Hematopoietic multipotent progenitor cell treated with erythropoietin and hydrocortisone succinate and interleukin-3 and kit ligand, for 8 days (in vitro differentiated cells): ENCODE measurements at regions not wholly inside any gene's neighbourhood (a gene's known extent, or its start where the extent isn't known, plus 50 kb on each side); places are given as distances from the start of the nearest gene placed in this dataset.
"Not testable (repeated sequence)": the region's sequence is repeated elsewhere in the genome, so short reads cannot be mapped to it uniquely, and the experiment has no call there.

Source experiments
- DNase-seq: peaks from one replicate; pipeline ENCODE4 v3.0.0-alpha.2; 2015

- DNase-seq: peak; percentile 69
These were observed 91.1 kb upstream of the TBCA start for GRCh38 chr5:77867194-77867691.

DNA sequence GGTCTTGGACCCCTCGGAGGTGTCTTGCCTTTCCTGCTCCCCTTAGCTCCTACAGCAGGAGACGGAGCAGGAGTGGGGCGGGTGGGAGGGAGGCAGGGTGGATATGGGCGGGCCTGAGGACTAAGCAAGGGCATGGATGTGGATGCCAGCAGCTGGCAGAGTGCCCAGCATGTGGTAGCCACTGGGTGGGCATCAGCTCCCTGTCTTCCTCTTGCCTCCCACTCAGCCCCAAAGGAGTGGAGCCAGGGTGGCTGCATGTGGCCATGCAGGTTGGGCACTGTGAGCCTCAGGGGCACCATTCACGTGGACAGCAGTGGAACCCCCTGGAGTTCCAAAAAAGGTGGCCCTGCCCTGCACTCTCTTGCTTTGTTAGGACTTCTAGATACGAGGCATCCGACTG, 90.1 kb upstream of the TBCA start:
- DNase-seq: no peak

GRCh38 chr5:77864997-77865396, 88.9 kb upstream of the TBCA start:
- DNase-seq: no peak

DNA sequence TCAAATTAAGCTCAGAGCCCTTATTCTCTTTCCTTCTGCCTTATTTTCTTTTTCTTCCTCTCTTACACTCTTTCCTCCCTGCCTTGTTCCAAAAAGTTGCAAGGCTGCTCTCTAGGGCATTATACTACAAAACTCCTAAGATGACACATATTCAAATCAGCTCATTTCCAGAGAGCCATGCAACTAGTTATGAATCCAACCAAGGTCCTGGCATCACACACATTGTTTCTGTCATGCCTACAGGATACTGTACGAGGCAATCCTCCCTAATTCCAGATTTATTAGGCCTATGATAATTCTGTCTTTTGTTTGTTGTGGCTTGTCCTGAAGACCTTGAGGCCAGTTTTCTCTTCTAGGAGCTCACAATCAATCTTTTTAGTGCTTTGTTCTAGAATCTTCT, 87.0 kb upstream of the TBCA start:
- no peak for DNase-seq

- DNase-seq: no peak
These were observed 85.4 kb upstream of the TBCA start for GRCh38 chr5:77861576-77861975.

DNA sequence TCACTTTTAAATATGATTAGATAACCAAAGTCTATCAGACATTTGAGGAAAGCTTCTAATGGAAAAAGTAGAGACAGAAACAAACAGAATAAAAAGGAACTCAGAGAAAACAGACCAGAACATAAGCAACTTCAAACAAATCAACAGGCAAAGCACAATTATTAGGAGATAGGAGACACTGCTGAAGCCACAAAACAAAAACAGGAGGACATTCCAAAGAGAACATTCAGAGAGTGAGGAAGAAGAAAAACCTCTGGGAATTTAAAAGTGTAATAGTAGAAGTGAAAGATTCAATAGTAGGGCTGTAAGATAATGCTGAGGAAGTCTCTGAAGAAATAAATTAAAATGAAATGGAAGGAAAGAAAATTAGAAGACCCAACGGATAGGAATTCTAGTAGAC, 83.2 kb upstream of the TBCA start:
- no peak for DNase-seq

GRCh38 chr5:77858678-77859077, 82.5 kb upstream of the TBCA start:
- DNase-seq: not testable (repeated sequence)

DNA sequence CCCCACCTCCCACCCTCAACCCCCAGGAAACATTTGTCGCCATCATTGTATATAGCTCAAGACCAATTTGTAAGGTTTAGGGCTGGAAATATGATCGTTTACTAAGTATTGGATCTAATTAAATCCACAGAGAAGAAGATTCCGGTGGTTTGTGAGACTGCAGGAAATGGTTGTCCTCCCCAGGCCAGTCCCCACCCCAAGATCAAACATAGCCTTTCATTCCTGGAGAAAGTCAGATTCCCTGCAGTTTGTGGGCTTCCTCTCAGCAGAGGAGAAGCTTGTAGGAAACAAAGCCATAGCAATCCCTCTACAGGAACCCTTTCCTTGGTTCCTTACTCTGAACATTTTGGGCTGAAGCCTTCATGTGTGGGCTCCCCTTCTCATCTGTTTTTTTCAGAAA, 79.2 kb upstream of the TBCA start:
- no peak for DNase-seq

- DNase-seq: no peak
These were observed 77.3 kb upstream of the TBCA start for GRCh38 chr5:77853353-77853907.

GRCh38 chr5:77852514-77853352, 76.6 kb upstream of the TBCA start:
- peak; percentile 24 for DNase-seq

- peak; percentile 23 for DNase-seq
These were observed 76.0 kb upstream of the TBCA start for GRCh38 chr5:77852068-77852513.

DNA sequence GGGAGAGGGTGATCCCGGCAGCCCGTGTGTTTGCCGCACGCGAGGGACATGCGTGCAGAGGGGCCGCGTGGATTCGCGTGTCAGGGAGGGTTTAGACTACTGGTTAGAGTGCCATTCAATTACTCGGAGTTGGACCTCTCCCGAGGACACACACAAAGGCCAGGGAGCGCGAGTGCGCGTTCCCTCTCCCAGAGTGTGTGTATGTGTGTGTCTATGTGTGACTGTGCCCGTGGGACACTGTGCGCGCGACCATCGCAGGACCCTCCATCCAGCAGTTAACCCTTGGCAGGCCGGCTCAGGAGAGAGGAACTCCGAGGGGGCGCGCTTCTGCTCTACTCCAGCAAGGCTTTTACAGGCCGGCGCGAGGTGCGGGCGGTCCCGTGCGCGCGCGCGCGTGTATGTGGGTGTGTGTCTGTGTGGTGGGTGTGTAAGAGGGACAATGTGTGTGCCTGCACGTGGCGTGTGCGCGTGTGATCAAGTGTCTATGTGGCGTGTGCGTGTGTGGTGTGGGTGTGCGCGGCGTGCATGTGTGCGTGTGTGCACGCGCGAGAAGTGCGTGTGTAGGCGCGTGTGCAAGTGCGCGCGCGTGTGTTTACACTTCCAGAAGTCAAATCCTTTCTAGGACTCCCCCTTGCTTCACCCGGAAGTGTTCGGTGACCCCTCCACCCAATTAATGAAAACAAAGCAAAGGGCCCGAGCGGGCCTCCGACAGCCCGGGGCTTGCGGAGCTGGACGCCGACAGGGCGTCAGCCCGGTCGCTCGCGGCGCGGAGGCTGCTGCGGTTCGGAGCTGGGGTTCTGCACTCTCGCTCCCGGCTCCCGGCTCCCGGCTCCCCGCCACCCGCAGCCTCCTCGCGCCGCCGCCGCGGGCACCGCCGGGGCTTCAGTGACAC, 75.3 kb upstream of the TBCA start:
- DNase-seq: peak; percentile 29

GRCh38 chr5:77850536-77851175, 74.5 kb upstream of the TBCA start:
- DNase-seq: peak; percentile 27

DNA sequence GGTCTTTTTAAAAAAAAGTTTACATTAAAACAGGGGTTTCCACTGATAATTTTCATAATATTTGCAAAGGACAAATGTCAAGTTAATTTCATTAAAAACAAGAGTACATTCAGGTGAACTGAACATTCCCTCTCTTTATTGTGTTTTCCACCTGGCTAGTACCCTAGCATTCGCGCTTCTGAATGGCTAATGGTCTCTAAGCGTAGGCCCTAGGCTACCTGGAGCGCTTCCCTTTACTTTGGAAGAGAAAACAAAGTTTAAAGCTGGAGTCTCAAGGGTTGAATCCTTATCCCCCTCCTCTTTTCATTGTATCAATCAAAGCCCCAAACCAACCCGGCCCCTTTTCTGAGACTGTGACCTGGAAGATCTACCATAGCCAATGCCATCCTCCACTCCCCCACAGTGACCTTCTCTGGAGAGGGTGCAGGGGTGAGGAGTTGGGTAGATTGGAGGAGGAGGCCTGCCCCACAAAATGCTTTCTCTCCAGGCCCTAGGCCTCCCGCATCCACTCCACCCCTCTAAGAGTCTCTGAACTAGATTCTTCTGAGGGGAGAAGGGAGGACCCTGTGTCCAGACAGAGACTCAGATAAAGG, 73.3 kb upstream of the TBCA start:
- DNase-seq: no peak

DNA sequence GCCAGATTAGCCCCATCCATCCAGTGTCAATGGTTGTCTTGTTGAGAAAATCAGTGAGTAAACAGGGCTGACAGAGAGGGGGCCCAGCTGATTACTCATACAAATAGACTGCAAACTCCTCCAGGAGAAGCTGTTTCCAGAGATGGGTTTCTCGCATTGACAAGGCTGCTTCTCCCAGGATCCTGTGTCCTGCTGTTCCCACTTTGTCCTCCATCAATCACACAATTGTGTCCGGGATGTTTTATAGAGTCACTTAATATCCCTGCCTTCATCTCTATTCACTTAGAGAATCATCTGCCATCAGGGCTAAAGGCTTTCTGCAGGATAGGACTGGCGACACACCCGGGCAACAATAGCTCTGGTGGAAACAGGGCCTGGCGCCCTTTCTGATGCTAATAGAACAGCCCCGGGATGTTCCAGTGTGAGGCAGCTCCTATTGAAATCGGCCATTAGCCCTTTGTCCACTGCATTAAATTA, 71.7 kb upstream of the TBCA start:
- DNase-seq: no peak

DNA sequence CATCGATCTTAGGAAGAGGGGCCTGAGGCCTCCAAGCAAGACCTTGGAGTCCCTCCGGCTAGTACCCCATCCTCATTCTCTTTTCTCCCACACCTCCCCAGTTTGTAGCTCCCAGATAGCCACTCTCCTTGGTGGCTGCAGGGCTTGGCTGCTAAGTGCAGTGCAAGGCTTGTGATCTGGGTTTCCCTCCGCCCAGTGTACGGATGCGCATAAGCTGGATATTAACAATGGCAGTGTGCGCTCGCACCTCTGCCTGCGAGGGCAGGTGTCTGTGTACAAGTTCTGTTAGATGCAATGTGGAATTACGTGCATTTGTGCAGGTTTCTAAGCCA, 71.0 kb upstream of the TBCA start:
- DNase-seq: no peak

- DNase-seq: no peak
These were observed 70.4 kb upstream of the TBCA start for GRCh38 chr5:77846422-77847128.

DNA sequence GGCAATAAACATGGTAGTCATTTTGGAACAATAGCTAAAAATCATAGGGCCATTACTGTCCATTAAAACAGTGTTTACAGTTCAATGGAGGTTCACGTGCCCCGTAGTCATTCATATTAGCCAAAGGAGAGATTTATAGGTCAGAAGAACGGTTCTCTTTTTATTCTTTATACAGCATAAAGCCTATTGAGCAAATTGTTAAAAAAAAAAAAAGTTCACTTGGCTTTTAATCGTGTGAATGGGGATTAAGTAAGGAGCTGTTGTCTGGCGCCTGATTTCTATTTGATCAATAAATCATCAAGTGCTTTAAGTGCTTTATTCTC, 69.1 kb upstream of the TBCA start:
- no peak for DNase-seq

- DNase-seq: no peak
These were observed 68.6 kb upstream of the TBCA start for GRCh38 chr5:77844623-77845323.

DNA sequence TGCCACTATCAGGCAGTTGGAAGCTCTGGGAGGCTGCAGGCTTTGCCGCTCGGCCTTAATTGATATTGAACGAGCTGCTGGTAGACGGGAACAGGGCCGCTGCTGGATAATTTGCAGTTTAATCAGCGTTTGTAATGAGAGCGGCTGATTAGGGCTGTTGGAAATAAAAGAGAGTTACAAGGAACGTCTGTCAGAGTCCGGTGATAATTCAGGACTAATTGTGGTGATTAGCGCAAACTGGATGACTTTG, 68.2 kb upstream of the TBCA start:
- no peak for DNase-seq

DNA sequence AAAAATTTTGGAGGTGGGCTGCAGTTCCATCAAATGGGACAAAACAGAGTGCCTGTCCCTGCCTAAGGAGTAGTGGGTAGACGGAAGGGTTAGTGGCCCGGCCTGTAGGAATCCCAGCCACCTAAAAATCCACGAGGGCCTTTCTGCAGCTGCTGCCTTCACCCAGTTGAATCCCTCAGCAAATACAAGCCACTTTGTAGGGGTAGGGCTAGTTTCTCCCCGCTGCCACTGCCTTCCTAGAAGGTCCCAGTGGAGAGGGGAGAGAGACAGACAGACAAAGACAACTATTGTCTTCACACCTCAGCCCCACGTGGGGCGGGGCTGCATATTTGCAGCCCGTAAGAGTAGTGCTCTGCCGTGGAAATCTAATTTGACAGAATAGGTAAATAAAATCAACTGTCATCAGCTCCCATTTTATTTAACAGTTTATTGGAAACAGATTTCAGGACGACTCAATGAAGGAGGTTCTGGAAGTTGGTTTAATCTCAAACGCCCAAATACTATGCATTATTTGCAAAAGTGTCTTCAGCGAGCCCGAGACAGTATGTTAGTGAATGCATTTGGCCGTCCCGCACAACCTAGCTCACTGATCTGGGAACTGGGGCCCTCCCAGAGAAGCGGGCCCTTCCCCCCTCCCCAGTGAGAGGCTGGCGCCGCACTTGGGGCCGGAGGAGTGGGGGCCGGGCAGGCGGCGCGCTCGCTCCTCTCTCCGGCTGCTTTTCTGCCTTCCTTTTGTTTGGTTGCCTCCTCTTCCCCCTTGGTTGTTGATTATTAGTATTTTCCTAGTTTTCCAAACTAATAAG, 67.6 kb upstream of the TBCA start:
- DNase-seq: no peak
